Stimulated activated CD4-positive, alpha-beta T cell treated with anti-CD3 and anti-CD28 coated beads, Interleukin-1b, Interleukin-23, amount 100 ng/mL, for 1 hour (primary cell): ENCODE measurements at regions not wholly inside any gene's neighbourhood (a gene's known extent, or its start where the extent isn't known, plus 50 kb on each side); places are given as distances from the start of the nearest gene placed in this dataset.
A peak's percentile ranks its signal among the peaks of the same experiment; 100 is the strongest.
"Not testable (repeated sequence)": the region's sequence is repeated elsewhere in the genome, so short reads cannot be mapped to it uniquely, and the experiment has no call there.

Experiments
- DNase-seq, 2 donors: peaks; one replicate each; pipeline ENCODE4 v3.0.0-alpha.2; 2020; ENCODE audit warnings: low read depth in 2 of 2

DNA sequence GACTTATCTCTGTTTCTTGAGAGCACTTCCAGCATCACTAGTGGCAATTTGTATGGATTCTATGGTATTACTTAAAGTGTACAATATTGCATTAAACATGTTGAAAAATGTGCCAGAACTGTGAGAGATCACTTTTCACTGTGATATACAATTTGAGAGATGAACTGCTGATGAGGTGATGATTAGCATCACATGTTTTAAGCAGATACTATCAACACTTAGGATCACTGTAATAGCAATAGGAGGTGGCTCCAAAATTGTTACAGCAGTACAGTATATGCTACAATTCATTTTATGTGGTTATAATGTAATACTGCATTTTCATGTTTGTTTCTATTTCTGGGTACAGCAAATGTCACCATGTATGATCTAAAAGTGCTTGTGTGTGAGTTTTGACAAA is 570.0 kb downstream of the PTPRC start:
- DNase-seq: no peak

DNA sequence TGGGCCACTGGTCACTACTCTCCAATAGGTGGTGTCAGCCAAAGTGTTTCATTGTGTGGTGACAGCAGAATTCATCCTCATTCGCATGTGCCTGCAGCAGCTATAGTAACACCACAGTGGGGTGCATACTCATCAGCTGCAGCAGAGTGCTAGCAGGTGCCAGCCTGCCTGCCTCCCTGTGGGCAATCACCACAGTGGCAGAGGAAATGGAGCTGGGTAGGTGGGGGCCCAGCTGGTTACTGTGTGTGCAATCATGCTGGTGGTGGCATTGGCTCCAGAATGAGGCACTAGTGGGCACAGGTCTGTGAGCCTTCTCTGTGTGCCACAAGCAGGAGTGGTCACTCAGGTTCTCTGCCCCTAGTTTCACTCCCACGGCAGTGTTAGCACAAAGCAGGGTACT is 579.2 kb downstream of the PTPRC start:
- DNase-seq: no peak

DNA sequence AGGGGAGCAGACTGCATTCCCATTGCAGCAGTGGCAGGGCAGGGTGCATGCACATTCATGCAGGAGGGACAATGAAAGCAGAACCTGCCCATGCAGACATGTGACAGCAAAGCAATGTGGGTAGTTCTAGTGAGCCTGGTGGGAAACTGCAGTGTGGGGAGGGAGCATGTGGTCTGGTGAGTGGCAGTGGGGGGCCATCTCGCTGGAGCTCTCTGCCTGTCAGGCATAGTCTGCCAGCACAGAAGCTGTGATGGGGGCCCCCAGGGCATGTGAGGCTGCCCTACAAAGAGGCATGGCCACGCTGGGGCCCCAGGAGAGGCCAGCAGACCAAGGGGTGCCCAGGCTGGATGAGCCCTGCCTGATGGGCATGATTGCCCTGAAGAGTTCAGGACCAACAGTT is 579.7 kb downstream of the PTPRC start:
- DNase-seq: no peak

GRCh38 chr1:199220031-199220430 is 581.2 kb downstream of the PTPRC start:
- no peak for DNase-seq

- DNase-seq: no peak
Measured at GRCh38 chr1:199221371-199222150, 582.7 kb downstream of the PTPRC start.

- no peak for DNase-seq
Measured at GRCh38 chr1:199223936-199224335, 585.1 kb downstream of the PTPRC start.

DNA sequence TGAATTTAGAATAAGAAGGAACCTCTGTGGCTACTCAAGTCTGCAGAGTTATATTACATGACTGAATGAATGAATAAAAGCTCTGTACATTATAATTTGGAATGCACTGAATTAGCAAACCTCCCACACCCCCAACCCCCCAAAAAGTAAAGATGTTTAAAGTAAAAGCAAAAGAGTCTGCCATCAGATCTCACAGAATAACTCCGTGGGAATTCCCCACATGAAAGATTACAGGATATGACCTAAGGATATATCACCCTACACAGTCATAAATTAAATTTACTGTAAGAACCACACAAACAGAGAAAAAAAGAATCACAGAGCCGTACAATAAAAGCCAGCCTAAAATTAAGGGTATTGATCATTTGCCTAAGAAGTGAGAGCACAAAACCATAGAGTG is 587.3 kb downstream of the PTPRC start:
- DNase-seq: peak in 1 of 2 donors; percentile 14

DNA sequence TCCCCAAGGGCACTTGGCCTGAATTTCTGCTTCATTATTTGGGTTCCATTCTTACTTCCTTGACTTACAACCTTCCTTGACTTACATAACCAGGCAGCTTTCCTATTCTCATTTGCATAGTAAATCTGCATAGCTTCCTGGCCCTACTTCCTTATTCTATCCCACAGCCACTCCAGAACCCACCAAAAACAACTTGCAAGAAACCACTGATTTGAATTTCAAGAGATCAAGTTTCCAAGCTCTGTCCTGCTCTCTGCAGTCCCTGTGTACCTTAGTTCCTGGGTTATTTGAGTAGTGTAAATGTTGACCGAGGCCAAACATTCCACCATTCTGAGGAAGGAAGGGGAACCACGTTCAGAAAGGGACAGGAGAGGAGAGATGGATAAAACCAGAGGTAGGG is 603.3 kb downstream of the PTPRC start:
- DNase-seq: no peak

GRCh38 chr1:199242601-199243000 is 603.8 kb downstream of the PTPRC start:
- no peak for DNase-seq

DNA sequence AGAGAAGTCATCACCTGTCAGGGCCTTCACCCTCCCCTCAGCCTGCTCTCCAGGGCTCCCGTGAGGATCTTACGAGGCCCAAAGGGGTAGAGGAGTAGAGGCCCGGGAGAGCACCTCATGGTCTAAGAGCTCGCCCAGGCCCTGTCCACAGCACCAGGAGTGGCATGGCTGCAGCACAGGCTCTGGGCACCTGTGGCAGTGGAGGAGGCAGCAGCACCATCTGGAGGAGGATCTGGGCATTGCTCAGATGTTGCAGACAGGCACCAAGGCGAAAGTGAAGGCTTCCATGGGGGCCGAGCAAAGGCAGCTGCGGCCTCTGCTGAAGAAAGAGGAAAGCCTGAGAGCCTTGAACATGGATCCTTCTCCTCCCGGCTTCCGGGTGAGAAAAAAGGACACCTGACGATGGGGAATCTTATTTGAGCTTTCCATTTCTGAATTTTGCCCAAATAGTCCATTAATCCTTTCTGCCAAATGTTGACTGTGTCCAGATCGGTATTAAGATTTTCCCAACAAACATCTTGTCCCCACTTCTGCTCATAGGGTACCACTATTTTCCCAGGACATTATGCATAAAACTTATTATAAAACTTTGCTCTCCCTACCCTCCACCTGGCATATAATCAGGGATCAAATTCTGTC is 604.7 kb downstream of the PTPRC start:
- peak in 1 of 2 donors; percentile 71 for DNase-seq

DNA sequence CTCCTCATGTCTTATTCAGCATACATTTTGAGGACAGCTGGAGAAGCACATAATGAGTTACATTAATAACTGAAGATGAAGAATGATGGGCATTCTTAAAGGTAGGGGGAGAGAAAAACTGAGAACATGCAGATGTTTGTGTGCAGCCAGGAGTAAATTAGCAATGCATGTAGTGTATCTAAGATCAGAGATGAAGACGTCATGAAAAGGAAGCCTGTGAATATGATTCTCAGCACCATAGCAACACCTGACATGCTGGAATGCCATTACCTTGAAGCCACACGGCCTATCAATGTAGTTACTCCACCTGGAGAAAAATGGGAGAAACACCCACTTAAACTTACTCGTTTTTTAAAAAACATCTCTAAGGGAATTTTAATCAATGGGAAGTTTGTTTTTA is 607.1 kb downstream of the PTPRC start:
- no peak for DNase-seq

DNA sequence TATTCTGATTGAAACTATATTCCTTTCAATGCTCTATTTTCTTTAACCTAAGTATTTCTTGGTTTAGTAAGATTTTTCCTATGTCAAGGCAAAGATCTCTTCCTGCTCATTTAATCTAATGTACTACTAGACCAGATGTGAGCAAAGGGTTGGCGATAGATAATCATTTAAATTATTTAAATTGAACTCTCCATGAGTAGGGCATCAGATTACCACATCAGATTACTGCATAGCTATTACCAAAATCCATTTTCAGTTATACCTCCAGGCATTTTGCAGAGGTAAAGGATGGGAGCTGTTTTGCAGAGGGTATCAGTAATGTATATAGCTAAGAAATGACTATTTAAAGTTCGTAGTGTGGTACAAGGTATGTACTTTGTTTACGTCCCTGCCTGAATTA is 607.9 kb downstream of the PTPRC start:
- DNase-seq: no peak

DNA sequence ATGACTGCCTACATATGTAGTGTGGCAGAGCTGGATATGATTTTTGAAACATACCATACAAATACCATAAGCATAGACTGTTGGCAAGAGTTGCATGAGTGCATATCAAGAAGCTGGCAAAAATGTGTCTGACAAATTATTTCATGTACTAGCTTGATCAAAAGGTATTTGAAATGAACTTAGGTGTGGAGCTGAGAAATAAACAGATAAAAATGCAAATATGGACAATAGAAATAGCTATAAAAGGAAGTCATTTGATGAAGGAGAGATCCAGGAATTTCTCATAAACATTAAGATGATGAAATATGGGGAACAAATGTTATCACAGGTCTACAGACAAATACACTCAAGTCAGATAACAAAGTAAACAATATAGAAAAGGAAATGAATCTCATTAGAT is 609.1 kb downstream of the PTPRC start:
- DNase-seq: no peak

GRCh38 chr1:199254040-199254439 is 615.2 kb downstream of the PTPRC start:
- not testable (repeated sequence) for DNase-seq

DNA sequence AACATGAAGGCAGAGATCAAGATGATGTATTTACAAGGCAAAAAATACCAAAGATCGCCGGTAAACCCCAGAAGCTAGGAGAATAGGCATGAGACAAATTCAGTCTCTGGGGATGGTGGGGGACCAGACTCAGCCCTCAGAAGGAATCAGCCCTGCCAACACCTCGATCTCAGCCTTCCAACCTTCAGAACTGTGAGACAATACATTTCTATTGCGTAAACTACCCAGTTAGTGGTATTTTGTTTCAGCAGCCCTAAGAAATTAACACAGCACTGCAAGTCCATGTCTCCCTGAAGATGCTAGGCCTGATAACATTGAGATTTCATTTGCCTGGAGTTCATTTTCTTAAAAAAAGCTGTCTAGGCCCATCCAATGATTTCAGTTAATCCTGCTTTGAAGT is 622.5 kb downstream of the PTPRC start:
- no peak for DNase-seq

GRCh38 chr1:199264283-199264682 is 625.4 kb downstream of the PTPRC start:
- no peak for DNase-seq

- no peak for DNase-seq
Measured at GRCh38 chr1:199264911-199265310, 626.1 kb downstream of the PTPRC start.

DNA sequence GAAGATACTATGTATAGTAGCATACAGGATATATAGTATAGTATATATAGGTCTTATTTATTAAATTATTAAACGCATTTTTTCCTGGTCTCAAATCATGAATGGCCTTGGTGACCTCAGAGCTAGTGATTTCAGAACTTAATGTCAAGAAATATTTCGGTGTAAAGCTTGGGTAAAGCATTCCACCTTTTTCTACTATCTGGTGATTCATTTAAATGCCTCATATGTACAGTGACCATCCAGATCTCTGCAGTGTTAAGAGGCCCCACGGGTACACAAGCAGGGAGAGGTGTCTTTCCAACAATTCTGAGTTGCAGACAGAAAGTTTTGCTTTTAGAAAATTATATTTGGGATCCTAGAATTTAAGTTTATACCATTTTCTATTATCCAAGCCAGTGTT is 626.5 kb downstream of the PTPRC start:
- DNase-seq: no peak

DNA sequence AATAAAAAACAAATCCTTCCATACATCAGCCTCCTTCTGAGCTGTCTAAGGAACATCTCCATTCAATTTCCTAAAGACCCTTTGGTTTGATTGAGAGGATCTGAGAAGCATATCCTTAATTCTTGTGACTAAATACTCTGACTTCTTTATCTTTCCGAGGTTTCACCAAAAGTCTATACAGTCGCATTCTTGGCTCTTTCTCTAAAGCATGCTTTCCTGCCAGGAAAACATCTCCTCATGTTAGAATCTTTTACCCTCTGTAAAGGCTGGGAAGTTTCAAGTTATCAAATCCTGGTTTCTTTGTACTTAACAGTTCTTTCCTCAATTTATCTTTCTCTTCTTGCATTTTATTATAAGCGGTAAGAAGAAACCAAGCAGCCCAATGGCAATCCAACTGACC is 630.4 kb downstream of the PTPRC start:
- DNase-seq: no peak

DNA sequence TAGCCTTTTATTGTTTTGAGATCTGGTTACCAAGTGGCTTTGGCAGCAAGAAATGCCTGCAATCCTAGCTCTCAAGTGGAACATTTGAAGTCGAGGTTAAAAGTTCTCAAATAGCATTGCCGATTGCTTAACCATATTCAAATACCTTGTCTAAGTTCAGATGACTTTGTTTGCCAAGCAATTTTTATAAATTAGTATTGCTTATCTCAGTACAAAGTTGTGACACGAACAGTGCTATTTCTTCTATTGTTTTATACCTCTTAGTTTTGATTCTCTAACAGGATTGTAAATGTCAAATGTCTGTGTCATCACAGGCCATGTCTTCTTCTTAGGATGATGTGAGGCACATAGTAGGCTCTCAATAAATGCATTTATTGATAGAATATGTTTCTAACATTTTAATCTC is 633.3 kb downstream of the PTPRC start:
- DNase-seq: no peak

DNA sequence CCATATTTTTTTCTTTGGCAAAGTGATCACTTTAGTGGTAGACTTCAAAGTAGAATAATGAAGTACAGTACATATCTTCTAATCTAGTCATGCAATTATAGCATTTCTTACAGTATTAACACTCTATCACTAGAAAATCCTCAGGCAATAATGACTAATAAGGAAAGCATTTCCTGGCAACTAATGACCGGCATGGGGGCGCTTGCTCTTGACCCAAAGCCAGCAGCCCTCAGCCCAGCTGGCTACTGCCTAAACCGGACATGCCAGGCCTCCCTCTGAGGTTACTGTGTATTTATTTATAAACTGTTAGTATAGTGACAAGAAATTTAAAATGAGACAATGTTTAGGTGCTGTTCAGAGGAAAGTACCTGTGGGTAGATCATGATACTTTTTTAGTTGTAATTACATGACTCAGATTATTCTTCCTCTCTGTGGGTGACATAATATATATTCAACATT is 633.8 kb downstream of the PTPRC start:
- DNase-seq: no peak

- DNase-seq: no peak
Measured at GRCh38 chr1:199273837-199274379, 635.1 kb downstream of the PTPRC start.

- no peak for DNase-seq
Measured at GRCh38 chr1:199279067-199279466, 640.2 kb downstream of the PTPRC start.
